ENCODE measurements at regions not wholly inside any gene's neighbourhood (a gene's known extent, or its start where the extent isn't known, plus 50 kb on each side); places are given as distances from the start of the nearest gene placed in this dataset.

GRCh38 chr16:9203956-9204355 lies 112.5 kb downstream of the HAPSTR1 start:
- no peak for DNase-seq (ENCODE audit: low spot score)
- TF ChIP-seq CTCF (IDR thresholded peaks at IDR 0.05; ENCODE audit: extremely low read depth, missing control alignments) = no peak

GRCh38 chr16:9205661-9206060 lies 114.2 kb downstream of the HAPSTR1 start:
- TF ChIP-seq CTCF (IDR thresholded peaks at IDR 0.05; ENCODE audit: extremely low read depth, missing control alignments) = no peak
- DNase-seq (ENCODE audit: low spot score) = no peak

- DNase-seq (ENCODE audit: low spot score) = no peak
- no peak for TF ChIP-seq CTCF (IDR thresholded peaks at IDR 0.05; ENCODE audit: extremely low read depth, missing control alignments)
Measured at GRCh38 chr16:9206156-9206555, 114.7 kb downstream of the HAPSTR1 start.

- no peak for DNase-seq (ENCODE audit: low spot score)
- no peak for TF ChIP-seq CTCF (IDR thresholded peaks at IDR 0.05; ENCODE audit: extremely low read depth, missing control alignments)
Measured at GRCh38 chr16:9212621-9213020, 121.2 kb downstream of the HAPSTR1 start.

GRCh38 chr16:9219813-9220212 lies 128.4 kb downstream of the HAPSTR1 start:
- no peak for TF ChIP-seq CTCF (IDR thresholded peaks at IDR 0.05; ENCODE audit: extremely low read depth, missing control alignments)
- no peak for DNase-seq (ENCODE audit: low spot score)

GRCh38 chr16:9225527-9226316 lies 134.3 kb downstream of the HAPSTR1 start:
- TF ChIP-seq CTCF (IDR thresholded peaks at IDR 0.05; ENCODE audit: extremely low read depth, missing control alignments) = peak; percentile 32
- peak; percentile 25 for DNase-seq (ENCODE audit: low spot score)

GRCh38 chr16:9226924-9227323 lies 135.5 kb downstream of the HAPSTR1 start:
- DNase-seq (ENCODE audit: low spot score) = no peak
- TF ChIP-seq CTCF (IDR thresholded peaks at IDR 0.05; ENCODE audit: extremely low read depth, missing control alignments) = no peak

Measured in GM20000 (cell line).